ENCODE measurements at regions not wholly inside any gene's neighbourhood (a gene's known extent, or its start where the extent isn't known, plus 50 kb on each side); places are given as distances from the start of the nearest gene placed in this dataset.

- H3K9me3 ChIP-seq (ENCODE audit: low read length), result no peaks in the 10 kb centered on the region
- no peak overlapping the region for H2AFZ ChIP-seq (ENCODE audit: low read depth, low read length)
- no peaks in the 10 kb centered on the region for H3K27me3 ChIP-seq (ENCODE audit: insufficient read depth, low read length)
- no peaks in the 10 kb centered on the region for H3K36me3 ChIP-seq (ENCODE audit: insufficient read depth, low read length)
- no peak overlapping the region for H3K4me3 ChIP-seq (ENCODE audit: low read length)
- H3K4me1 ChIP-seq (ENCODE audit: insufficient read depth, low read length), result no peaks in the 10 kb centered on the region
Observed at GRCh38 chr6:155710704-155711103, 255.1 kb upstream of the NOX3 start.

DNA sequence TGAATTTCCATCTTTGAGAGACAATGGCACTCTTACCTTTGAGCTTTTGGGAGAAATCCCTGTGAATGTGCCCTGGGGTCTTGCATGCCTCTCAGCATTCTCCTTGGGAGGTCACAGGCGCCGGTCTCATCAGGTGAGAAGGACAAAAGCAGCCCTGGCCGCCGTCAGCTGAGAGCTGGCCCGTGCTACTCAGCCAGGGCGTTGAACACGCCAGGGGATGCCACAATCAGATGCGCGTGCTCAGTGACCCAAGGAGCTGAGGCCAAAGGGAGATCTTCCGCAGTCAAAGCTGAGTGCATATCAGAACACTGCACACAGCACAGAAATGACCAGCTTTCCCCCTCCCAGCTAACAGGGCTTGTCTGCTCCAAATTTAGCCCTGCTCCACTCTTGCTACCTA, 253.6 kb upstream of the NOX3 start:
- H2AFZ ChIP-seq (ENCODE audit: low read depth, low read length), result no peak overlapping the region
- H3K4me1 ChIP-seq (ENCODE audit: insufficient read depth, low read length), result no peaks in the 10 kb centered on the region
- H3K36me3 ChIP-seq (ENCODE audit: insufficient read depth, low read length), result no peaks in the 10 kb centered on the region

GRCh38 chr6:155708100-155708499, 252.5 kb upstream of the NOX3 start:
- Histone ChIP-seq H3K4me3 (ENCODE audit: low read length) (no peak overlapping the region), H3K36me3 (ENCODE audit: insufficient read depth, low read length) (no peaks in the 10 kb centered on the region), H3K27me3 (ENCODE audit: insufficient read depth, low read length) (no peaks in the 10 kb centered on the region), H3K9me3 (ENCODE audit: low read length) (no peaks in the 10 kb centered on the region), H3K4me1 (ENCODE audit: insufficient read depth, low read length) (no peaks in the 10 kb centered on the region), H2AFZ (ENCODE audit: low read depth, low read length) (no peak overlapping the region)

More for the DNA sequence above, 253.6 kb upstream of the NOX3 start:
- Histone ChIP-seq H3K4me3 (ENCODE audit: low read length) (no peak overlapping the region), H3K27me3 (ENCODE audit: insufficient read depth, low read length) (no peaks in the 10 kb centered on the region), H3K9me3 (ENCODE audit: low read length) (no peaks in the 10 kb centered on the region)

- Histone ChIP-seq H3K27me3 (ENCODE audit: insufficient read depth, low read length) (no peaks in the 10 kb centered on the region), H3K36me3 (ENCODE audit: insufficient read depth, low read length) (no peaks in the 10 kb centered on the region), H3K9me3 (ENCODE audit: low read length) (no peaks in the 10 kb centered on the region), H3K4me1 (ENCODE audit: insufficient read depth, low read length) (no peaks in the 10 kb centered on the region), H3K4me3 (ENCODE audit: low read length) (no peak overlapping the region), H2AFZ (ENCODE audit: low read depth, low read length) (no peak overlapping the region)
Observed at GRCh38 chr6:155706806-155707205, 251.2 kb upstream of the NOX3 start.

DNA sequence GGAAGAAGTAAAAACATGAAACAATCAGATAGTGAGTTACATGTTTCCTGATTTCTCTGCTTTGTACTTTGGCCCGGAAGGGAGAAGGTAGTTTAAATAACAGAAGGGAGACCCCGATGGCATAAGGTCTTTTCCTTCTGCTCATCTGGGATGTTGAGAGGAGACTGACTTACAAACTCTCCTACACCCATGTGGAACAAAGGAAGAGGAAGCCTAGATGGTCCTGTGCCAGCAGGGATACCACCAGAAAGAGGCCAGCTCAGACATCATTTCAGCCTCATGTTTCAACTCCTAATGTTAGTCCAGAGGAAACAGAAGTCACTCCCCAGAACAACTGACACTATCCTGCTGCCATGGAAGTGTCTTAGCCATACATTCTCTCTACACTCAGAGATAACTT, 250.7 kb upstream of the NOX3 start:
- Histone ChIP-seq H2AFZ (ENCODE audit: low read depth, low read length) (no peak overlapping the region), H3K4me3 (ENCODE audit: low read length) (no peak overlapping the region), H3K9me3 (ENCODE audit: low read length) (no peaks in the 10 kb centered on the region), H3K36me3 (ENCODE audit: insufficient read depth, low read length) (no peaks in the 10 kb centered on the region), H3K27me3 (ENCODE audit: insufficient read depth, low read length) (no peaks in the 10 kb centered on the region), H3K4me1 (ENCODE audit: insufficient read depth, low read length) (no peaks in the 10 kb centered on the region)

DNA sequence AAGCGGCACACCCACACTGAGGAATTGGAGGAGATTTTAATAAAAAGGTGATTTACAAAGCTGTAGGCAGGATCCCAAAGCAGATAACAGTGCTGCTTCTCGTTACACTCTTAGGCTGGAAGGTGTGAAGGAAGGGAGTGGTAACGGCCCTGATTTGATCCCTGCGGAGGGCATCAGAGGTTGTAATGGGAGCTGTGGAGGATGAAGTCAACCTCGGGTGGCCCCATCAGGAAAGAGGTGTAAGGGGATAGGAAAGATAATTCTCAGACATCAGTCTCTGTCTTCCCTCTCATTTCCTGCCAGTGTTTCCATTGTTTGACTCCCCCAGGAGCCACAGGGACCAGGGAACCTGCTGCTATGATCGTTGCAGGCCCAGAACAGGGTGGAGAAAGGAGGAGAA, 245.7 kb upstream of the NOX3 start:
- Histone ChIP-seq H3K9me3 (ENCODE audit: low read length) (no peaks in the 10 kb centered on the region), H3K36me3 (ENCODE audit: insufficient read depth, low read length) (no peaks in the 10 kb centered on the region), H3K4me3 (ENCODE audit: low read length) (no peak overlapping the region), H2AFZ (ENCODE audit: low read depth, low read length) (no peak overlapping the region), H3K27me3 (ENCODE audit: insufficient read depth, low read length) (no peaks in the 10 kb centered on the region), H3K4me1 (ENCODE audit: insufficient read depth, low read length) (peaks cover 2% of the 10 kb centered on the region)

GRCh38 chr6:155695495-155695894, 239.9 kb upstream of the NOX3 start:
- no peaks in the 10 kb centered on the region for H3K36me3 ChIP-seq (ENCODE audit: insufficient read depth, low read length)
- H3K4me1 ChIP-seq (ENCODE audit: insufficient read depth, low read length), result peaks cover 2% of the 10 kb centered on the region
- H3K9me3 ChIP-seq (ENCODE audit: low read length), result no peaks in the 10 kb centered on the region
- H3K27me3 ChIP-seq (ENCODE audit: insufficient read depth, low read length), result no peaks in the 10 kb centered on the region
- no peak overlapping the region for H2AFZ ChIP-seq (ENCODE audit: low read depth, low read length)
- H3K4me3 ChIP-seq (ENCODE audit: low read length), result no peak overlapping the region

DNA sequence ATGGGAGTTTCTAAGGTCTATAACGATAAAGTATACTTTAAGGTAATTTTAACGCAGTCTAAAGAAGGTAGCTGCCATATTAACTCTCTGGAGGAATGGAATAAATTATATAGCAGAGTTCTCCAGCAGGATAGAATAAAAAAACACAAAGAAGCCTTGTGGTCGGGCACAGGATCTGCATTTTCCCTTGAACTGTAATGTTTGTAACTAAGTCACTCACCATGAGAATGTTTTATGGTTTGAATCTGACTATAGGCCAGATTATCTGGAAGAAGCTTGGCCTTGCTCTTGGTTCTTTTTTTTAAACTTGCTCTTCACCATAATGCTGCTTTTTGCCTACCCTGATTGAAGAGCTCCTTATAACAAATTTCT, 238.8 kb upstream of the NOX3 start:
- Histone ChIP-seq H3K4me1 (ENCODE audit: insufficient read depth, low read length) (peaks cover 2% of the 10 kb centered on the region), H3K9me3 (ENCODE audit: low read length) (no peaks in the 10 kb centered on the region)

GRCh38 chr6:155693573-155694418, 238.2 kb upstream of the NOX3 start:
- no peaks in the 10 kb centered on the region for H3K9me3 ChIP-seq (ENCODE audit: low read length)
- no peak overlapping the region for H3K4me3 ChIP-seq (ENCODE audit: low read length)
- no peaks in the 10 kb centered on the region for H3K36me3 ChIP-seq (ENCODE audit: insufficient read depth, low read length)
- H3K27me3 ChIP-seq (ENCODE audit: insufficient read depth, low read length), result no peaks in the 10 kb centered on the region
- no peak overlapping the region for H2AFZ ChIP-seq (ENCODE audit: low read depth, low read length)
- peaks cover 2% of the 10 kb centered on the region for H3K4me1 ChIP-seq (ENCODE audit: insufficient read depth, low read length)

More for the DNA sequence above, 238.8 kb upstream of the NOX3 start:
- Histone ChIP-seq H2AFZ (ENCODE audit: low read depth, low read length) (no peak overlapping the region), H3K27me3 (ENCODE audit: insufficient read depth, low read length) (no peaks in the 10 kb centered on the region), H3K36me3 (ENCODE audit: insufficient read depth, low read length) (no peaks in the 10 kb centered on the region), H3K4me3 (ENCODE audit: low read length) (no peak overlapping the region)

DNA sequence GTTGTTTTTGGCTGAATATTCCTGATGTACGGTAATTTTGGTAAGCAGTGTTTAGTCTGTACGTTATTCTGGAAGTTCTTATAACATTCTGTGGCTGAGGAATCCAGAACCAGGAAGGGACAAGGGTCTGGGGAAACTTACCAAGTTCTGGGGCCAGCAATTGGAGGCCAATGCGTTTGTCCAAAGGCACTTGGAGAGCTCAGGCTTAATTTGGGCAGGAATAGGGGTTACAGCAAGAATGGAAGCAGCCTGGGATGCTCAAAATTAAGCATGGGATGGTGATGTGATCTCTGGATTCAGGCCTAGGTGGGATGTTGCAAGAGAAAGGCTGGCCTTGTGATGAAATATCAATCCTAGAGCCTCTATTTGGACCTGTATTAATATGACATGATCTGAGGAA, 235.2 kb upstream of the NOX3 start:
- Histone ChIP-seq H3K4me1 (ENCODE audit: insufficient read depth, low read length) (no peaks in the 10 kb centered on the region), H3K4me3 (ENCODE audit: low read length) (no peak overlapping the region), H3K27me3 (ENCODE audit: insufficient read depth, low read length) (no peaks in the 10 kb centered on the region), H2AFZ (ENCODE audit: low read depth, low read length) (no peak overlapping the region), H3K9me3 (ENCODE audit: low read length) (no peaks in the 10 kb centered on the region), H3K36me3 (ENCODE audit: insufficient read depth, low read length) (no peaks in the 10 kb centered on the region)

DNA sequence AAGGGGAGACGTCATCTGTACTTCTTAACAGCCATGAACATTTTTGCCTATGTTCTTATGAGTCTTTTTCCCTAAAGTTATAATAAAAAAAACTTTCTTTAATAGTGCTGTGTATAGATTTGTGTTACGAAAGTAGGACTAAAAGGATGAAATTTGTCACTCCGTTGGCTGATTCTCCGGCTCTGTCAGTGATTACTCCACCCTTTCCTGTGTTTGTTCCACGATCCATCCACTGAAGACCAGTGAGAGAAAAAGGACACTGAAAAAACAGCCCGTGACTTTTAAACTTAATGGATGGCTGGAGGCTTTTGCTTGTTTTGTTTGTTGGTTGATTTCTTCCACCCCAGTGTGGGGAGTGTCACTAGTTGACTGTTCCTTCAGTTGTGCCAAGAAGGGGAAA, 232.0 kb upstream of the NOX3 start:
- no peaks in the 10 kb centered on the region for H3K27me3 ChIP-seq (ENCODE audit: insufficient read depth, low read length)
- H3K36me3 ChIP-seq (ENCODE audit: insufficient read depth, low read length), result no peaks in the 10 kb centered on the region
- H3K9me3 ChIP-seq (ENCODE audit: low read length), result no peaks in the 10 kb centered on the region
- H3K4me1 ChIP-seq (ENCODE audit: insufficient read depth, low read length), result no peaks in the 10 kb centered on the region
- no peak overlapping the region for H2AFZ ChIP-seq (ENCODE audit: low read depth, low read length)
- H3K4me3 ChIP-seq (ENCODE audit: low read length), result no peak overlapping the region

GRCh38 chr6:155684416-155685196, 229.0 kb upstream of the NOX3 start:
- H3K4me1 ChIP-seq (ENCODE audit: insufficient read depth, low read length), result no peaks in the 10 kb centered on the region
- no peak overlapping the region for H3K4me3 ChIP-seq (ENCODE audit: low read length)
- H3K27me3 ChIP-seq (ENCODE audit: insufficient read depth, low read length), result no peaks in the 10 kb centered on the region
- H3K36me3 ChIP-seq (ENCODE audit: insufficient read depth, low read length), result no peaks in the 10 kb centered on the region
- H2AFZ ChIP-seq (ENCODE audit: low read depth, low read length), result no peak overlapping the region
- H3K9me3 ChIP-seq (ENCODE audit: low read length), result no peaks in the 10 kb centered on the region

DNA sequence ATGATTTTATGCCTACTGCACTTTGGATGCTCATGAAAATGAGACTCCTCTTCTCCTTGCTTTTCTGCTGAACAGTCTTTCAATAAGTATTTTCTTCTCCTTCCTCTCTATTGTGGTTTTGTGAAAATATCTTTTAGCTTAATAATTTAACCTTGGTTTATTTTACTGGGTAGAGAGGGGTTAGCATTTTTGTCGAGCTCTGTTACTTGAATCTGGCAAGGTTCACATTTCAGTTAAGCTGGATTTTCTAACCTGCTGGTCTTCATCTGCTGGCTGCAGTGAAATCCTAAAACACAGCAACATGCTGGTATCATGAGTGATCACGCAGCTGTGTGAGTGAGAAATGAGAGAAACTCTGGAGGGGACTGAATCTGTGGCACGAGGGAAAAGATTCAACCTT, 222.7 kb upstream of the NOX3 start:
- Histone ChIP-seq H3K4me1 (ENCODE audit: insufficient read depth, low read length) (no peaks in the 10 kb centered on the region), H3K4me3 (ENCODE audit: low read length) (no peak overlapping the region), H3K9me3 (ENCODE audit: low read length) (no peaks in the 10 kb centered on the region), H3K36me3 (ENCODE audit: insufficient read depth, low read length) (no peaks in the 10 kb centered on the region), H2AFZ (ENCODE audit: low read depth, low read length) (no peak overlapping the region), H3K27me3 (ENCODE audit: insufficient read depth, low read length) (no peaks in the 10 kb centered on the region)
